Putamen (tissue), 1 donor: ENCODE measurements at regions not wholly inside any gene's neighbourhood (a gene's known extent, or its start where the extent isn't known, plus 50 kb on each side); places are given as distances from the start of the nearest gene placed in this dataset.
"Not testable (repeated sequence)": the region's sequence is repeated elsewhere in the genome, so short reads cannot be mapped to it uniquely, and the experiment has no call there.

ENCODE experiments used
- DNase-seq: peaks from one replicate; pipeline ENCODE4 v3.0.0-alpha.2; 2016; ENCODE audit warnings: low spot score

DNA sequence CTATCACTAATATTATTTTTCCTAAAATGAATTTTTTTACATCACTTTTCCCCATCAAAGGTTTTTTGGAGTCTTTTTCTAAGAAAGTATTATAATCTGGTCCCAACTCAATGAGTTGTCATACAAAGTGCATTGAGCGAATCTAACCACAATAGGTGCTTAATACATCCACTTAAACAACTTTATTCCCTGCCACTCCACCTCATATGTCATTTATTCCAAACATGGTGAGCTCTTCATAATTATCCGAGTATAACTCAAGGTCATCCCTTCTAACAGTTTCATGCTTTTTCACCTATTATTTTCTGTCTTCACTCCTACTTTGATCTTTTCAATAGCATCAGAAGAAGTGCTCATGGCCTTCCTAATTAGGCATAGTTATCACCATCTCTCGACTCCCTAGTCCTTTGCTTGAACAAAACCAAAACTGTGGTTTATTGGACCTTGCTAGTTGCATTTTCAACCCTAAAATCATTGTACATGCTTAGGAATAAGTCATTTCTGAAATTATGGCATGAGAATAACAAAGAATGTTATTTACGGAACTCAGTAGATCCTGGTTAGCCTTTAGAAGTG, 754.7 kb upstream of the CTNND2 start:
- DNase-seq = no peak

GRCh38 chr5:12657914-12658474, 753.7 kb upstream of the CTNND2 start:
- DNase-seq = not testable (repeated sequence)

- no peak for DNase-seq
Observed at GRCh38 chr5:12655675-12656074, 751.4 kb upstream of the CTNND2 start.

- no peak for DNase-seq
Observed at GRCh38 chr5:12652201-12652600, 748.0 kb upstream of the CTNND2 start.

- no peak for DNase-seq
Observed at GRCh38 chr5:12648558-12648957, 744.3 kb upstream of the CTNND2 start.

GRCh38 chr5:12647613-12648012, 743.4 kb upstream of the CTNND2 start:
- no peak for DNase-seq

GRCh38 chr5:12645582-12645981, 741.3 kb upstream of the CTNND2 start:
- no peak for DNase-seq

DNA sequence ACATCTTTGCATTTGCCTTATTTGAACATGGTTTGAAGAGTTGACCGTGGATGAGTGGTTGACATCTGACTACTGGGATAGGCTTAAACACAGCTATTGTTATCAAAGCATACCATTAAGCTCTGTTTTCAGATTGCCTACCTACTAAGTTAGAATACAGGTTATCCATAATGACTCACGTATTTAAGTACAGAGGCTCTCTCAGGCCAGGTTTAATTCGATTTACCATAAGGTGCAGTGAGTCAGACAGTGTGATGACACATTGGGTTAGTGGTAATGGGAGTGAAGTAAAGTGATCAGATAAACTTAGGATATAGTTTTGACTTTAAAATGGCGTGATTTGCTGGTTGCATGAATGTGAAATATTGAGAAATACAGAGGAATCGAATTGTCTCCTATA, 732.0 kb upstream of the CTNND2 start:
- no peak for DNase-seq

GRCh38 chr5:12626556-12626955, 722.3 kb upstream of the CTNND2 start:
- no peak for DNase-seq

DNA sequence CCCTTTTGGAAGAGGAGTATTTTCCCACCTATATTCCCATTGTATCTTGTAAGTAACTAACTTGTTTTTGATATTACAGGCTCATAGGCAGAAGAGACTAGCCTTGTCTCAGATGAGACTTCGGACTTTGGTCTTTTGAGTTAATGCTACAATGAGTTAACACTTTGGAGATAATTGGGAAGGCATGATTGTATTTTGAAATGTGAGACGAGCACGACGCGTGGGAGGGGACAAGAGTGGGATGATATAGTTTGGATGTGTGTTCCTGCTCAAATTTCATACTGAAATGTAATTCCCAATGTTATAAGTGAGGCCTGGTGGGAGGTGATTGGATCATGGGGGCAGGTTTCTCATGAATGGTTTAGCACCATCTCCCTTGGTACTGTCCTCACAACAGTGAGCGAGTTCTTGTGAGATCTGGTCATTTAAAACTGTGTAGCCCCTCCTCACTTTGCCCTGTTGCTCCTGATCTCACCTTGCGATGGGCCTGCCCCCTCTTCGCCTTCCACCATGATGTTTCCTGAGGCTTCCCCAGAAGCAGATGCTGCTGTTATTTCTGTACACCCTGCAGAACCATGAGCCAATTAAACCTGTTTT, 721.5 kb upstream of the CTNND2 start:
- DNase-seq = no peak

GRCh38 chr5:12624776-12625560, 720.7 kb upstream of the CTNND2 start:
- no peak for DNase-seq

DNA sequence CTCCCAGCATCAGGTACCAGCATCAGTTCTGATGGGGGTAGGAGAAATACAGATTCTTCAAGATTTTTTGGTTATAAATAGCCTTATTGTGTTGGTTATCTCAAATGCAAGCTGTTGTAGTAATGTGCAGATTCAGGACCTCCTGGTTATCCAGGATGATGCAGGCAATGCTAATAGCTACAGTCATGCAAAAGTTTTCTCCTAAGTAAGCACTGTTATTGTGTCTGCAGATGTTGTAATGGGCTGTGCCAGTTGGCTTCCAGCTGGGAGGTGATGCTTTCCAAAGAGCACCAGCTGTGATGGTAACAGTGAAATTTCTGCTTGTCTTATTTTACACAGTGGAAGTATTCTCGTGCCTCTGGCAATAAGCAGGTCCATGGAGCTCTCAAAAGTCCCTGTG, 719.2 kb upstream of the CTNND2 start:
- DNase-seq = no peak

GRCh38 chr5:12616093-12616492, 711.8 kb upstream of the CTNND2 start:
- no peak for DNase-seq

DNA sequence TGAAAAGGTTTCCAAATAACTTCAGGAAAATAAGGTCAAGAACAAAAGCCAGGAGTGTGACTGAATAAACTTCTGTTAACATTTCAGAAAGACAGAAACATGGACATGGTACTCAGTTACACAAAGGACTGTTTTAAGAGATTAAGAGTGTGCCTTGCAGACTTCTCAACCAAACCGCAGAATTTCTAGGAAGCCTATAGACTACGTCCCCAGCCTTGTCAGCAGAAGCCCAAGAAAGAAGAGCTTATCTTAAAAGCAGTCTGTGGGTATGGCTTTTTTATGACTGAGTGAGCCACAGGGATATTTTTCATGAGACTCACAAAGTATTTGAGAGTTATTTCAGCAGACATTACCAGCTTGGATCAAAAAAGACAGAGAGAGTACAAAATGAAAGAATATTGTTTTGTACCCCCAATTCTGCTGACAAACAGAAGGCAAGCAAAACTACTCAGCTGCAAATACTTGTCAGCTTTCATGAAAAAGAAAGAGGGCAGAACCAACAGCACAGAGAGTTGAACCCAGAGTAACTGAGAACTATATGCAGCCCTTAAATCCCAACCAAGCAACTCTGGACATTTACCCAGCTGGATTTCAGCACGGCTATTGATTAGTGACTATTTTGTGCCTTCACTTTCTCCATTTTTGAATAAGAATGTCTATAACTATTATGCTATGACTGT, 711.0 kb upstream of the CTNND2 start:
- DNase-seq = no peak

- no peak for DNase-seq
Observed at GRCh38 chr5:12614608-12615007, 710.4 kb upstream of the CTNND2 start.

DNA sequence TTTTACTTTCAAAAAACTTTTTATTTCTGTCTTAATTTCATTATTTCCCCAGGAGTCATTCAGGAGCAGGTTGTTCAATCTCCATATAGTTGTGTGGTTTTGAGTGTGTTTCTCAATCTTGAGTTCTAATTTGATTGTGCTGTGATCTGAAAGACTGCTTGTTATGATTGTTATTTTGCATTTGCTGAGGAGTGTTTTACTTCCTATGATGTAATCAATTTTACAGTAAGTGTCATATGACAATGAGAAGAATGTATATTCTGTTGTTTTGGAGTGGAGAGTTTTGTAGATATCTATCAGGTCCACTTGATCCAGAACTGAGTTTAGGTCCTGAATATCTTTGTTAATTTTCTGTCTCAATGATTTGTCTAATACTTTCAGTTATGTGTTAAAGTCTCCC, 706.9 kb upstream of the CTNND2 start:
- DNase-seq = no peak

DNA sequence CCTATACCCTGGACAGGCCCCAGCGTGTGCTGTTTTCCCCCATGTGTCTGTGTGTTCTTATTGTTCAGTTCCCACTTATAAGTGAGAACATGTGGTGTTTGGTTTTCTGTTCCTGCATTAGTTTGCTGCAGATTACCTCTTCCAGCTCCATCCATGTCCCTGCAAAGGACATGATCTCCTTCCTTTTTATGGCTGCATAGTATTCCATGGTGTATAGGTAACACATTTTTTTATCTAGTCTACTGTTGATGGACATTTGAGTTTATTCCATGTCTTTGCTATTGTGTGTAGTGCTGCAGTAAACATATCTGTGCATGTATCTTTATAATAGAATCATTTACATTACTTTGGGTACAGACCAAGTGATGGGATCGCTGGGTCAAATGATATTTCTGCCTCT, 703.6 kb upstream of the CTNND2 start:
- not testable (repeated sequence) for DNase-seq

GRCh38 chr5:12592228-12592627, 688.0 kb upstream of the CTNND2 start:
- no peak for DNase-seq

DNA sequence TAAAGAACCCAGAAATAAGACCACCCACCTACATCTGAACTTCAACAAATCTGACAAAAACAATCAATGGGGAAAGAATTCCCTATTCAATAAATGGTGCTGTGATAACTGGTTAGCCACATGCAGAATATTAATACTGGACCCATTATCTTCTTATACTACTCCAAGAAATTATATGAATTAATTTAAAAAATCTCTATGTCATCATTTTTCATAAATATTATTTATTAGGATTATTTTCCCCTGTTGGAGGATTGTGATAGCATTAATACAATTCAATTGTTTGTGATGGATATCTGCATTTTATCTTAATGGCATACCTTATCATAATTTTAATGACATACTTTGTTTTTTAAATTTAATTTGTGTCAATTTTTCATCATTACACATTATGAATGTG, 682.2 kb upstream of the CTNND2 start:
- DNase-seq = no peak

DNA sequence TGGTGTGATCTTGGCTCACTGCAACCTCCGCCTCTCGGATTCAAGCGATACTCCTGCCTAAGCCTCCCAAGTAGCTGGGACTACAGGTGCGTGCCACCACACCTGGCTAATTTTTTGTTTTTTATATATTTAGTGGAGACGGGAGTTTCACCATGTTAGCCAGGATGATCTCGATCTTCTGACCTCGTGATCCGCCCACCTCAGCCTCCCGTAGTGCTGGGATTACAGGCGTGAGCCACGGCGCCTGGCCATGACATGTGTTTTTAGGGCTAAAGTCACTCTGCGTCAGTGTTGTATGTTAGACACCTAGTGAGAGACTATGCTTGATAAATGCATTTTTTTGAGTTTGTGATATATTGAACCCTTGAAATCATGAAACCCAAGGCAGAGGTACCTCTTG, 674.6 kb upstream of the CTNND2 start:
- not testable (repeated sequence) for DNase-seq

DNA sequence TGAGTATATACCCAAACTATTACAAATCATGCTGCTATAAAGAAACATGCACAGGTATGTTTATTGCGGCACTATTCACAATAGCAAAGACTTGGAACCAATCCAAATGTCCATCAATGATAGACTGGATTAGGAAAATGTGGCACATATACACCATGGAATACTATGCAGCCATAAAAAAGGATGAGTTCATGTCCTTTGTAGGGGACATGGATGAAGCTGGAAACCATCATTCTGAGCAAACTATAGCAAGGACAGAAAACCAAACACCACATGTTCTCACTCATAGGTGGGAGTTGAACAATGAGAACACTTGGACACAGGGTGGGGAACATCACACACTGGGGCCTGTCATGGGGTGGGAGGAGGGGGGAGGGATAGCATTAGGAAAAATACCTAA, 672.7 kb upstream of the CTNND2 start:
- not testable (repeated sequence) for DNase-seq

- not testable (repeated sequence) for DNase-seq
Observed at GRCh38 chr5:12574298-12575093, 670.2 kb upstream of the CTNND2 start.
